Epidermal melanocyte (primary cell): ENCODE measurements at regions not wholly inside any gene's neighbourhood (a gene's known extent, or its start where the extent isn't known, plus 50 kb on each side); places are given as distances from the start of the nearest gene placed in this dataset.

ENCODE experiments used
- DNase-seq: peaks from one replicate; pipeline ENCODE4 v3.0.0; 2011; ENCODE audit warnings: low spot score; ENCODE audit not compliant: insufficient read length

DNA sequence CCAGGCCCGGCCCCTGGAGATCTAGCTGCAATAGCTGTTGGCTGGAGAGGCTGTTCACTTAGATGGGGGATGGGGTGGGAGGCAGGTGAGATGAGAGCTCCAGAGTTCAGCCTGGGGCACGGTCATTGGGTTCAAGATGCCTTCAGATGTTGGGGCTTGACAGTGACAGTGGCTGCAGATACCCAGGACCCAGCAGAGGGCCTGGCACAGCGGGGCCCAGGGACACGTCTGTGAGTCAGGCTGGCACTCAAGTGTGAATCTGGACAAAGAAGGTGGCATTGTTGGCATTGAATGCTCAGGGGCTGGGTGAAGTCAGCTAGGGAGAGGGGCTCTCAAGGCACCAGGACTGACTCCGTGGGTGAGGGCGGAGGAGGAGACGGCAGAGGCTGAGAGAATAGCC, 328.1 kb downstream of the SEC14L1 start:
- DNase-seq = no peak

DNA sequence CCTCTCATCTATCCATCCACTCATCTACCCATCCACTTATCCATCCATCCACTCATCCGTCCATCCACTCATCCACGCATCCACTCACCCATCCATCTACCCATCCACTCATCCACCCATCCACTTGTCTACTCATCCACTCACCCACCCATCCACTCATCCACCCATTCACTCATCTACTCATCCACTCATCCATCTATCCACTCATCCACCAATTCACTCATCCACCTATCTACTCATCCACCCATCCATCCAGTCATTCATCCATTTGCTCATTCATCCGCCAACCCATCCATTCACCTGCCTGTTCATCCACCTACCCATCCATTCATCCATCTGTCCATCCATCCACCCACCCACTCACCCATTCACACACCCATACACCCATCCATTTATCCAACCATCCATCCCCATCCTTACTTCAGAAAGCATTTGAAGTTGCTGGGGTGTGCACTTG, 329.6 kb downstream of the SEC14L1 start:
- DNase-seq = no peak

DNA sequence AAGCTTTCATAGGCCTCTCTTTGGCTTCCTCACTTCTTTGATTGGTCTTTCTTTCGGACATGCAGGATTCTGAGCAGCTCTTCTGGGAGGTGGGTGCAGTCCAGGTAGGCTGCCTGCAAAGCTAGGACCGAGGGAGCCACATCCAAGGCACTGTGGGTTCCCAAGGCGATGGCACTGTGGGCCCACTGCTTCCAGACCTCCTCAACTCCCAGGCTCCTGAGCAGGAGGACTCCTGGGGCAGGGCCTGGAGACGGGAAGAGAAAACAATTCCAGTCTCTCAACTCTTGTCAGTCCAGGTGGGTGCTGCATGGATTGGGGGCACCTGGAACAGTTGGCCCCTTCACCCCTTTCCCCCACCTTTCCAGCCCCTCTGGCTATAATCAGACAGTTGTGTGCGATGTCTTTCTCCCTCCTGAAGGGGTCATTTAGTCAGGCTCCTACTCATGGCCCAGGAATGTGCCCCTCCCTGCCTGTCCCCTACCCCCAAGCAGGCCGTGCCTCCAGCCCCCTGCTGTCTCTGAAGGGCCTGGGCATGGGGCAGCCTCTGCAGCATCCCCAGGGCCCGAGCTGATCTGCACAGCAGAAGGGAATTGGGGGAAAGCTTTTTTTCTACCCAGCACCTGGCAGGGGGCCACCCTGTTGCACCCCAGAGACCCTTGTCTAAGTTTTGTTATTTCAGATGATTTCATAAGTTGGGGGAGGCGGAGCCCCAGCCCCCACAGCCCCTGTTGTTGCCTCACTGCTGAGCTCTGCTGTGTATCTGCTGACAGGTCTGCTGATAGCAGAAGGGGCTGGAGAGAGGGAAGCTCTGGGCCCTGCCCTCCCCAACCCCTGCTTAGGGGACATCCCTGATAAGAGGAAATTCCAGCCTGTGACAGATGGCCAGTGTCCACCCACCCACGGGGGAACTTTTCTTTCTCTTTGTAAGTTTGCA, 330.3 kb downstream of the SEC14L1 start:
- no peak for DNase-seq

DNA sequence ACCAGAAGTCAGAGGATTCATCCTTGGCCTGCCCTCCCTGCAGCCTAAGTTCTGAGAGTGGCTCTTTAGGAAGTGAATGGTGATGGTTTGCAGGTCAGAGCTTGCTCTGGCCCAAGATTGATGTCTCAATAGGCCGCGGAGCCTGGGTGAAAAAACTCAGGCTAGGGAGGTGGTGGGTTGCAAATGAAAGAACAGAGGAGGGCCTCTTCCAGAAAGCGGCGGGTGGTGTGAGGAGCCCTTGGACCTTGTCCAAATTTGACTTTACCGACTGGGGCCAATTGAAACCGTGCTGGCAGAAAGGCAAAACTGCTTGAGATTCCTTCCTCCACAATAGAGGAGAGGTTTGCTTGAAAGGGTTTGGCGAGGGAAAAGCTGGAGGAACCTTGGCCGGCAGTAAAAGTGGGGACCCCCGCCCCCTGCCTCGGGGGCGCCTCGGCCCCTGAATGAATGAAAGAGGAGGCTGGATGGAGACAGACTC, 331.3 kb downstream of the SEC14L1 start:
- peak; percentile 80 for DNase-seq

DNA sequence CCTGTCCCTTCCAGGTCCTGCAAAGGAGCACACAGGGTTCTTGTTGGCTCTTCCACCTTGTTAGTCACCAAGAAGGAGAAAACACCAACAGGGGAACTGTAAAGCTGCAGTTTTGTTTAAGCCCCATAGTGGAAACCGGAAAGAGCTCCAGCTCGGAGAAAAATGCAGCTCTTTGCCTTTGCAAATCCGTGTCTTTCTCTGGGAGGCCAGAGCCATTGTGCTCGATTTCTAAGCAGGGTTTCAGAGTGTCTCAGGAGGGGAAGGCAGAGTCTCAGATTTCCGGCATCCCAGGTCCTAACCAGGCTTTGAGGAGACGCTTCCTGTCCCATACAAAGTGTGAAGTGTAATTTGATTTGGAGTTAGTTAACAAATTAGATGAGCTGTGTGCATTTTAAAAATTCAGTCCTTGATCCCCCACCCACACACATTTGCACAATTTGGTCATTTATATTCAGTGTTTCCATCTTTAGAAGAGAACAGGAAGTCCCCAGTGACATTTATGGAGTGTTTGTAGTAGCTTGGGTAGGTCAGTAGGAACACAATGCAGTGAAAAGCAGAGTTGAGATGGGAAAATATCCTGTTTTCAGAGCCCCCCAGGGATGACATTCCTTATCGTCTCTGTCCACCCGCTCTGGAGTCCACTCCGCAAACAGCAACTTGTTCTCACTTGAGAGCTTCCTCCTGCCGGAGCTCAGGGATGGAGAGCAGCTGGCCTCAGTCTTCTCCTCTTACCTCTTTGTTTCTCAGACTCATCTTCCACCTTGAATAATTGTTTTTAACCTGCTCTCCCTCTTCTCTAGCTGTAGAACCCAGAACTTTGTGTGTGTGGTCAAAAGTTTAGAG, 331.9 kb downstream of the SEC14L1 start:
- DNase-seq = no peak

DNA sequence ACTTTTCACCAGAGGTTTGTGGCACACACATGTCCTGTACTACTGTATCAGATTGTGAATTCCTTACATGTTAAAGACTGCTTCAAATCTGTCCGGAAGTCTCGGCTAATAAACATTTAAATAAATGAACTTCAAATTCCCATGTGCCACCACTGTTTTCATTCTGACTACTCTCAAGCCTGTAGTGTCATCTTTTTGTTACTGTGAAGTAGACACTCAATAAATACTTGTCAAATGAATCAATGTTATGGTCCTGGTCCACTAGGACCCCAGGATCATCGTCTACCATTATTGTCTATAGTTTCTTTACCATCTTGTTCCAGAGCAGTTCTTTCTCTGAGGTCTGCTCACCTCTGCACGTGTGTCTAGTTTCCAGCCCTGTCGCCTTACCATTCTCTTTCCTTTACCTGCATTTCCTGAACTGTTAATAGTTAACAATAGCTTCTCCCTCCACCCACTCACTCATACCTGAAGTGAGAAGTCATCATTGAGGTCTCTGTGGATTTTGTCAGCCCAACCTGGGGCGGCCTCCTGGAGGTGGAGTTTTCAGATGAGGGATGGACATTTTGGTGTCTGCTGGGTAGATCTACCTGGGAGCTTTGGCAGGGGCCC, 333.0 kb downstream of the SEC14L1 start:
- no peak for DNase-seq

DNA sequence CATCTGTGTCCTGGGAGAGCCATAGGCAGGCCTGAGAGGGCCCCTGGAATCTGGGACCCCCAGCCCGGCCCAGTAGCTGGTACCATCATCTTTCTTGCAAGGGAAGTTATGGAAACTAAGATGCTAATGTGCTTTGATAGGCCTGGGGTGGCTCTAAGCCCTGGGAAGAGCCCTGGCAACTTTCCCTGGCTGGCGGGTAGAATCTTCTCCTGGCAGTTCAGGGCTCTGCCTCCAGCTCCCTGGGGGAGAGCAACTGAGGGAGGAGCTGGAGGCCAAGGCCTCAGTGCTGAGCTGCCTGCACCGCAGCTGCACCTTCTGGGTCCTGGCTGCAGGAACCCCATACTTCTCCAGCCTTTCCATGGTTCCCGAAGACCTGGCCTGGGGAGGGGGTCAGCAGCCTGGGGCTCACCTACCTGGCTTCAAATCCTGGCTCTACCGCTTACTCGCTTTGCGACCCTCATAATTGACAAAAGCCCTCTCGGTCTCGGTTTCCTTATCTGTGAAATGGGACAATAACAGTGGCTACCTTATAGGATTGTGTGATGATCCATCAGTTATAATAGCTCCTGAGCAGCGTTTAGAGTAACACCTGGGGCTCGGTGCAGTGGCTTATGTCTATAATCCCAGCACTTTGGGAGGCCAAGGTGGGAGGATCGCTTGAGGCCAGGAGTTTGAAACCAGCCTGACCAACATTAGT, 333.7 kb downstream of the SEC14L1 start:
- no peak for DNase-seq

DNA sequence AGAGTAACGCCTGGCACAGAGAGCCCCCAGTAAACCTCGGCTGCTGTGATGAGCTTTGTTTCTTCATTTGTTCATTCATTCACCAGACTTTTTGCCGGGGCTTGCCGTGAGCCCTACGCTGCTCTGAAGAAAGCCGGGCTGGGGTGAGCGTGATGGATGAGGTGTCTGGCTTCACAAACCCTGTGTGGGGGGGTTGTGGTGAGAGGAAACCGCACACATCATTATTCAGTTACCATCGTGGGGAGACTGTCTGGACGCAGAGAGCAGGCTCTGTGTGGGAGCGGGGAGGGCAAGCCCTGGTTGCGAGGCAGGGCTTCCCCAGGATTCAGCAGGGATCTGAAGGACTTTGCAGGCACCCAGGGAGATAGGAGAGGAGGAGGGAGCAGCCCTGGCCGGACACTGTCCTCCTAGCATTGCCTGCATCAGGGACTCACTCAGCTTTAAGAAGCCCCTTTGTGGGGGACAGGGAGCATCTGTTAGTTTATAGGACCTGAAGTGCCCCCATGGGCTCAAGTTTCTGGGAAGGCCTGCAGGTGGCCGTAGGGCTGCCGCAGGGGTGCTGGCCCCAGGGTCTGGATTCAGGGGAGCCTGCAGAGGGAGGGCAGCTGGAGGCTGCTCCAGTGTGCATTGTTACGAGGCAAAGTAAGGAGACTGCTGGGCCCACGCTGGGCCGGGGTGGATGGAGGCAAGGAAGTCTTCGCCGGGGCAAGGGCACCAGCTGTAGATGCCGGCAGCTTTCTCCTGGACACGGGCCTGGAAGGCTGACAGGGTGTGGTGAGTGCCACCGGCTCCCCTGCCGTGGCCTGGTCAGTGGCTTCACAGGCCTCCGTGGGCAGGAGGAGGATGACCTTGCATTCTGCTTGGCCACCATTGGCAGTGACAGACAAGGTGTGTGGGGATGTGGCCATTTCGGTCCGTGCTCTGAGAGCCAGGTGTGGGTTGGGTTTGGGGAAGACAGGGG, 334.5 kb downstream of the SEC14L1 start:
- no peak for DNase-seq

DNA sequence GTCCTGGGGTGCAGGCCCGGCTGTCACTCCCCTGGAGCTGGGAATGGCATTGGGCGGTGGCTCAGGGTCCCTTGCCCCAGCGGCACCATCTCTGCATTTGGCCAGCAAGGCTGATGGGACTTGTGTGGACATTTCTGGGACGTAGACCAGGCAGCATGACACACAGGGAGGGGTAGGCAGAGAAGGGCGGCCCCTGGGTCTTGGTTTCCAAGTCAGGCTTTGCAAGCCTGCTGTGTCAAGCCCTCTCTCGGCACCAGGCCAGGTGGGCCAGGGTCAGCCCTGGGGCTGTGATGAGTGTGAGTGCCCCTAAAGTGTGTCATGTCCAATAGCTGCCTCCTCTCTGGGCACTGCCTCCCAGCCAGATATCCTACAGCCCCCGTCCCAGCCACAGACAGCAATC, 335.2 kb downstream of the SEC14L1 start:
- no peak for DNase-seq

DNA sequence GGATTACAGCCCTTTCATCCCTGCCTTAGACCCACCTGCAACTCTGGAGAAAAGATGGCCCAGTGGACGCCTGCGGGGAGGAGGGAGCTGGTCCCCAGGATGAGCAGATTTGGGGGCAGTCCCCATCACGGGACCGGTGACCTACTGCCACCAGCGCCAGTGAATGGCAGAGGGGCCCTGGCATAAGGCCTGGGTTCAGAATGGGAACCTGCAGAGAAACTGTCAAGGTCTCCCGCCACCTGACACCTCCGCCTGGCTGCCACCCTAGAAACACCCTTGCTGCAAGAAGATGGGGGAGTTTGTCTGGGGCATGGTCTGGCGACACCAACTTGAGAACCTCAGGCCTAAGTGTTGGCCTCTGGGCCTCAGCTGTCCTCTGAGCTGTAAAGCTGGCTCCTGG, 335.7 kb downstream of the SEC14L1 start:
- DNase-seq = no peak

DNA sequence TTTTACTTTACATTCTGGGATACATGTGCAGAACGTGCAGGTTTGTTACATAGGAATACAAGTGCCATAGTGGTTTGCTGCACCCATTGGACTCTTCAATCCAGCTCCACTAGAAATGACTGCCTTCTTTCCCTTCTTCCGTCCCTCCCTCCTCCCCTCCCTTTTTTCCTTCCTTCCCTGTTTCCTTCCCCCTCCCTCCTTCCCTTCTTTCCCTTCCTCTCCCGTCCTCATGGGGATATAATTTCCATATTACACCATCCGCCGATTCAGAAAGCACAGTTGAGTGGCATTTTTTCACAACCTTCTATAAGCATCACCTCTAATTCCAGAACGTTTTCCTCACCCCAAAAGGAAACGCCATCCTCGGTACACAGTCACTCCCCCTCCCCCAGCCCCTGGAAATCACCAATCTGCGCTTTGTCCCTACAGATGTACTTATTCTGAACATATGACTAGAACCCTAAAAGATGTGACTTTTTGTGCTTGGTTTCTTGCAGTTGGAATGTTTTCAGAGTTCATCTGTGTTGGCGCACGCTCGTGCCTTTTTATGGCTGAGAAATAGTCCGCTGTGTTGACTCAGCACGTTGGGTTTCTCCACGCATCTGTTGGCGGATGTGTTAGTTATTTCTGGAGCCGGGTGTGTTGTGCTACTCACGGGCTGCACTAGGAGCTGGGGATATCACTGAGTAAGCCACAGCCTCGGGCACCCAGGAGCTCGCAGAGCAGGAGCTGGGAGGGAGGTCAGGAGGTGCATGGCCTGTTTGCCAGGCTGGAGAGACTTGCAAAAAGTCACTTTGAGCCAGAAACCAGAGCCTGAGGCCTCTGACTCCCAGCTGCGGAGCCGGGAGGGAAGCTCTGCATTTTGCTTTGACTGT, 336.4 kb downstream of the SEC14L1 start:
- peak; percentile 94 for DNase-seq

DNA sequence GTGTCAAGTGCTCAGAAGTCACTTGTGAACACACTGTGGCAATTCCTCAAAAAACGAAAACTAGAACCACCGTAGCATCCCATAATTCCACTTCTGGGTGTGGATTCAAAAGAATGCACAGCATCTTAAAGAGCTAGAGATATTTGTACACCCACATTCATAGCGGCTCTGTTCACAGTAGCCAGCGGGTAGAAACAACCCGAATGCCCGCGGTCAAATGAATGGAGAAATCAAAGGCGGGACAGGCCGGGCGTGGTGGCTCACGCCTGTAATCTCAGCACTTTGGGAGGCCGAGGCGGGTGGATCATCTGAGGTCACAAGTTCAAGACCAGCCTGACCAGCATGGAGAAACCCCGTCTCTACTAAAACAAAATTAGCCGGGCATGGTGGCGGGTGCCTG, 337.5 kb downstream of the SEC14L1 start:
- DNase-seq = no peak

DNA sequence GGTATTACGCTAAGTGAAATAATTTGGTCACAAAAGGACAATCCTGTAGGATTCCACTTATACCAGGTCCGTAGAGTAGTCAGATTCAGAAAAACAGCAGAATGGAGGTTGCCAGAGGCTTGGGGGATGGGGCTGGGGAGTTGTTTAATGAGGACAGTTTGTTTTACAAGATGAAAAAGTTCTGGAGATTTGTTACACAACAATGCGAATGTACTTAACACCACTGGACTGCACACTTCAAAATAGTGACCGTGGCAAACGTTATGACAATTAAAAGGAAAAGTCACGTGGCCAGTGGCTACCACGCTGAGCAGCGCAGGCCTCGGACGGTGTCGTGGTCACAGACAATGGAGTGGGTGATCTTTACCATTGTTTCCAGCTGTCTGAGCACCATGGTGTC, 338.1 kb downstream of the SEC14L1 start:
- DNase-seq = no peak

DNA sequence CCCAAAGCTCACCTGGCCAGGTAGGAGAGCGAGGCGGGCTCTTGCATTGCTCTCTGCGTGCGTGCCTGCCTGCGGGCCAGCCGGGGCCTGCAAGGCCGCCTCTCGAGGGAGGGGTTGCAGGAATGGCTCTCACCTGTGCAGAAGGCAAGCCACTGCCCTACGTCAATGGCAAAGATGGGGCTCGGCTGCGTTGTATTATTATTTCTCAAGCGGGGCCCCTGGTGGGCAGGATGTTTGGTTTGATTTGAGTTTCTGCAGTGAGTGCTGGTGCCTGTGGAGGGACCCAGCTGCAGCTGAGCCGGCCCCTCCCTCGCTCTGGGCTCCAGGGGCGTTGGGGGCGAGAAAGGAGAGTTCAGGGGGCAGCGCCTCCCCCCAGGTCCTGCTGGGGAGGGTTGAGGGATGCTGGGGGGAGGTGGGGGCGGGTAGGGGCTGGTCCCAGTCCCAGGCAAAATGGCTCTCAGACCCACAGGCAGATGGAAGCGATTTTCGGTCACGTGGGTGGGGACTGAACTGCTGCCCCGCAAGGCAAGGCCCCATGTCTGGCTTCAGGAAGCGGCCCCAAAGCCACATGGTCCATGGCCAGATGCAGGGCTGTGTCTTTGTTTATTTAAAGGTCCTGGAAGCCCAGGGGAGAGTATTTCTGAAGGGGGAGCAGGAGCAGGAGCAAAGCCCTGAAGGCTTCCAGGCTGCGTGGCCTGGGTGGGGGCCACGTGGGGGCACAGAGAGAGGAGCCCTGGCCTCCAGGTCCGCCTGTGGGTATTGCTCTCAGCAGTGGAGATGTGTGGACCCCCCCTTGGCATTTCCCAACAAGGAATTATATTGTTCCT, 338.8 kb downstream of the SEC14L1 start:
- peak; percentile 70 for DNase-seq

DNA sequence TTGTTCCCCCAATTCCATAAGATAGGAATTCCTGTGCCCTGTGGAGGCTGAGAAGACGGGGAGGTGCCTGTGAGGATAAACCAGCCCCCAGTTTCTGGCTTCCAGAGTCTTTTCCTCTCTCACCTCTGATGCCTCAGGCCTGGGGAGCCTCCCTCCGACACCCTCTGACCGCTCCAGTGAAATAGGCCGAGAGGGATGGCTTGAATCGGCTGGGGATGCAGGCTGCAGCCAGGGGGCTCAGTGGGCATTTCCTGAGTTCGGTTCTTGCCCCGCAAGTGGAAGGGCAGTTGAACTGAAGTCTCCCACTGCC, 339.4 kb downstream of the SEC14L1 start:
- no peak for DNase-seq

DNA sequence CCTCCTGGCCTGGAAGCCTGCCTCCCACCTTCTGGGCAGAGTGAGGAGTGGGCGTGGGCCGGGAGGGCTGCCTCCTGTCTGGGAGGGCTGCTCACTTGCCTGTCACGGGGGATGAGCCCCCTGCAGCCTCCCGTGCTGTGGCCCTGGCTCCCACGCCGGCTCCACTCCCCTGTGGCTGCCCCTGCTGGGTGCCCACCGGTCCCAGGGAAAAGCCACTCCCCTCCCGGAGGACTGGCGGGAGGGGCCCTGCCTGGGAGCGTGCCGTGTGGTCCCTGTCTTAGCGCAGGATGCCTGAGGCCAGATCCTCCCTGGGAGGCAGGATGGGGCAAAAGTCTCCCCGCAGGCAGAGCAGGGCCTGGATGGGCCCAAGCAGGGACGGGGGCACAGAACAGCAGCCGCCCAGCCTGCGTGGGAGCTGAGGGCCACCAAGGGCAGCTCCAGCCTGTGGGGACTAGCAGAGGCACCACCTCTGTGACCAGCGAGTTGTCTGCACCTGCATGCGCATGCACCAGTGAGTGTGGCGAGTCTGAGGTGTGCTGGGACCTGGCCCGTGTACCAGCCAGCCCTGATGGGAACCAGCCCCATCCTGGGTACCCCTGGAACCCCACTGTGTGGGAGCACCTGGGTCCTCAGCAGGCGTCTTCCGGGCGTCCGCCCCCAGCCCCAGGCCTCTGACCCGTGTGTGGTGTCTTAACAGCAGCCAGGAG, 339.9 kb downstream of the SEC14L1 start:
- DNase-seq = no peak

DNA sequence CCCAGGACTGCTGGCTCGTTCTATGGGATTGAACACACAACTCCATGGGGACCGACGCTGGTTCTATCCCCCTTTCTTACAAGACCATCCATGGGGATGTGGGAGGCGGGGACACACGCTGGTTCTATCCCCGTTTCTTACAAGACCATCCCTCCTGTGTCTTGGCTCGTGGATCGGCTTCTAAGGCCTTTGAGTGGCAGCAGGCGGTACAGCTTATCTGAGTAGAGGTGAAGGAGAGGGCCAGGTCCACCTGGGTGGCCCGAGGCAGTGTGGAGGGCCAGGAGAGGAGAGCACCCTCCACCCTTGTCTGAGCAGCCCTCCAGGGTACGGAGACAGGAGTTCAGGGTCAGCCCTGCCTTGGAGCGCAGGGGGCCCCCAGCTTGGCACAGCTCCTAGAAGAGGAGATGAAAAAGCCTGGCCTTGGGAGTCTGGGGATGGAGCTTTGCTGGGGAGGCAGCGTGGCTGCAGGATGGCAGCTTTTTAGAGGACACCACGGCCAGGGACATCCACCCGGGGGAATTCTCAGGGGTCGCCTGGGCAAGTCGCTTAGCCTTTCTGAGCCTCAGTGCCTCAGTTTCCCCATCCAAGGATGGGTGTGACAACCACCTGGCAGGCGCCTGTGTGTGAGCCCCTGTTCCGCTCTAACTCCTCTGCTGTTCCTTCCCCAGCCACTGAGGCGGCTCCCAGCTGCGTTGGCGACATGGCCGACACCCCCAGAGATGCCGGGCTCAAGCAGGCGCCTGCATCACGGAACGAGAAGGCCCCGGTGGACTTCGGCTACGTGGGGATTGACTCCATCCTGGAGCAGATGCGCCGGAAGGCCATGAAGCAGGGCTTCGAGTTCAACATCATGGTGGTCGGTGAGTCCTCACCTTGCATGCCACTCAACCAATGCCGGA, 341.0 kb downstream of the SEC14L1 start:
- no peak for DNase-seq
